NOMO-1 (cell line): ENCODE measurements at regions not wholly inside any gene's neighbourhood (a gene's known extent, or its start where the extent isn't known, plus 50 kb on each side); places are given as distances from the start of the nearest gene placed in this dataset.

Experiments used
- DNase-seq, 2 experiments: peaks; one replicate each; lab custom pipeline; 2025; ENCODE audit not compliant: unreplicated experiment in 2 of 2; lab: John Stamatoyannopoulos, UW

GRCh38 chr6:163950159-163950558 lies 535.6 kb downstream of the QKI start:
- no peak for DNase-seq

DNA sequence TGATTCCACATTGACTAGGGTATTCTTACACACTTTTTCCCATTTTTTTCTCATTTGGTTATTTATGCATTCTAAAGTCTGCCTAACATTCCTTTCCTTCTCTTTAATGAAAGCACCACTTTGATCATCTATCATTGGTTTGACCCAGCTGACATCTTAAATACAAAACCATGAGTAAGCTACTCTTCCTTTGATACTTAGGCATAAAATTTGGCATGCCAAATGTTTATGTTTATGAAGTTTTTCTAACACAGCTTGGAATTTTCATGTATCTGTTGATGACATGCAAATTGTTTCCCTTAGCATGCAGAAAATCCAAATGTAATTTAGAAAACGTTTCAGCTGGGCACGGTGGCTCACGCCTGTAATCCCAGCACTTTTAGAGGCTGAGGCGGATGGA lies 534.9 kb downstream of the QKI start:
- no peak for DNase-seq

DNA sequence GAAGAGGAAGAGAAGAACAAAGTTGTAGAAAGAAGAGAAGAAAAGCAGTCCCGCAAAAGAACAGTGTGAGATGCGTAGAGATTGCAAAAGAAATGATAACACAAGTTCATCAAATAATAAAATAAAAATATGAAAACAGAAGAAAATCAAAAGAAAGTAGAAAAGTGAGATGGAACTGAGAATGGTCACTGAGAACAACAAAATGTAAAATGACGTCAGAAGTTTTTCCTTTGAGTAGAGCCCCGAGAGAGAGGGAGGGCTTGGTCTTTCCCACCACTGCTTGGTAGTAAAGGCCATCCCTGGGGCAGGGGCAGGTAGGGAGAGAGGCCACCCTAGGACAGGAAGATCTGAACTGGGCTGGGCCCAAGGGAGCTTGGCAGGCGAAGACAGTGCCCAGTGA lies 533.7 kb downstream of the QKI start:
- DNase-seq, result no peak

GRCh38 chr6:163947276-163947675 lies 532.8 kb downstream of the QKI start:
- no peak for DNase-seq

GRCh38 chr6:163946437-163946836 lies 531.9 kb downstream of the QKI start:
- no peak for DNase-seq

- no peak for DNase-seq
Observed at GRCh38 chr6:163945808-163946207, 531.3 kb downstream of the QKI start.

- DNase-seq, result no peak
Observed at GRCh38 chr6:163944897-163945296, 530.4 kb downstream of the QKI start.

DNA sequence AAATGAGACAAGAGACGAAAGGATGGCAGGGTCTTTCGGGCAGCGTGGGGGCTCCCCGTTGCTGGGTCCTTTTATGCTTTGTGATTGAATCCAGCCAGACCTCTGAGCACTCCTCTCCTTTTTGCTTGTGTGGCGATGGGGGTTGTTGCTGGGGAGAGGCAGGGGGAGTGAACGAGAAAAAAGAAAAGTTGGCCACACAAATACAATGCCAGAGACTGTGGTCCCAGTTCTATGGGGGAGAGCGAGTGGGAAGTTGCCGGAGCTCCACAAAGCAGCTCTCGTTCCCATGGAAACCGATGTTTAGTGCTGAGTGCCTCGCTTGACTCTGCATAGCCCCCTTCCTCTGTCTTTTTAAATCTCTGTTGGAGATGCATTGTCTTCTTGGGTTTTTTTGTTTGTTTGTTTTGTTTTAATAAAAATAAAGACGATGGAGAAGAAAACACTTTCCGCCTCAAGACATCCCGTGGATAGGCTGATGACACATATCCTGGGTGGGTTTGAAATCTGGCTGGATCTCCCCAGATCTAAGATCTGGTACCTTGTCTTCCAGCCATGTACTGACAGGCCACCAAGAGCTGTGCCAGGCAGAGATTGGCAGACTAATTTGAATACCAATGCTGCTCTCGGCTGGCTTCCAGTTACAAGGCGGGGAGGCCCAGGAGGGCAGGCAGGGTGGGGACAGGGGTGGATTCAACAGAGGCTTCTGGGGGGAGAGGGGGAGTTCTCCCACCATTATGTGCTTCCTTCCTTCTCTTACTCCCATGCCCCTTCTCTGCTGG lies 529.3 kb downstream of the QKI start:
- DNase-seq, result no peak

GRCh38 chr6:163942790-163943189 lies 528.3 kb downstream of the QKI start:
- DNase-seq, result no peak

DNA sequence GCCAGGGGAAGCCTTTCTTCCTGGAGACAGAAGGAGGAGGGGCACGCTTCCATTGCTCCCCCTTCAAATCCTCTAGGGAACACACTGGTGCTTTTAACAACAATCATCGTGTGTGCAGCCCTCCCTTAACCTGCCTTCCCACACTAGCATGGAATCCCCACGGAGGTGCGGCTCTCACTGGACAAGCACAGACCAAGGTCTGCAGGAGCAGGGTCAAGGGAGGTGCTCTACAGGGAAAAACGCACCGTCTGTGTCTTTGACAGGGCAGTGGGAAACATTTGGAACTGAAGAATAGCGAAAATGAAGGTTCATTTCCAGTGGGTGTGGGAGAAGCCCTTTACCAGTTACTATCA lies 527.1 kb downstream of the QKI start:
- no peak for DNase-seq

- DNase-seq, result no peak
Observed at GRCh38 chr6:163940705-163941623, 526.4 kb downstream of the QKI start.

GRCh38 chr6:163937071-163937470 lies 522.6 kb downstream of the QKI start:
- no peak for DNase-seq

DNA sequence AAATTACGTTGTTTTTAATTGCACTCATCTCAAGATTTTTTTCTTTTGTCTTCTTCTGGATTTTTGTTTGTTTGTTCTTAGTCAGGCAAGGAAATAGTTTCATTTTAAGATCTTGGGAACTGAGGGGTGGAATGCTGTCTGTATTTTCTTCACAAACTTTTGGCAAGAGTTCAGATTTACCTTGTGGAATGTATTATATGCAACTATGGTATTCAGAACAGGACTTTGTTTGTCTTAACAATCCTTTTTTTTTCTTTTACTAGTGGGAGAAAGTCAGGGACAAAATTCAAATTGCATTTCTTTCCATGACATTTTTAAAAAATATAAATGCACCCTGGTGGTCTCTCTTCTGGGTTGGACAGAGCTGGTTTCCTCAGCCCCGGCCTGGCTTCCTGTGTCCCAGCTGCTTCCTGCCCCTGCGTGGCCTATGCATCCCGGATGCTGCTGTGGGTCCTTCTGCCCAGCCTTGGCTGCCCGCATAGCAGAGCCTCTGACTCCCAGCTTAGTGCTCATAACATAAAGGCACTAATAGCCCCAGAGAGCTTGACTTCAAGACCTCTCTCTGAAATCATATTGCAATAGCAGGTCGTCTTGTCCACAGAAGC lies 520.7 kb downstream of the QKI start:
- DNase-seq, result no peak

GRCh38 chr6:163930012-163930411 lies 515.5 kb downstream of the QKI start:
- no peak for DNase-seq

GRCh38 chr6:163929538-163929937 lies 515.0 kb downstream of the QKI start:
- DNase-seq, result no peak

DNA sequence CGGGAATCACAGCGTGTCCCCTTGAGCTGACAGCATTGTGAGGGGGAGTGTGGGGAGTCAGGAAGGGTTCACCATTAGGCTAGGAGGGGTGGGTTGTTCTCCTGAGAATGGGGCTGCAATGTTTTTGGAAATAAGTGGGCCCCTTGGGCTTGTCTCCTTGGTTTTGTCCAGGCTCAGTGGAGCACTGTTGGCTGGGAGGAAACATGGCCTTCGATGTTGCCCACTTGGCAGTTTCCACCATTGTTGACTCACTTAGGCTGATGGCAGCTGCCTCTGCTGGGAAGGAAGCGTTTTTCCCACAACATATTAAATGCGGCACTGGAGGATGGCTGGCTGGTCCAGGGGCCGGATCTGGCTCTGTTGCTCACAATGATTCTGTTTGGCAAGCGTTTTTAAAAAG lies 512.1 kb downstream of the QKI start:
- no peak for DNase-seq

GRCh38 chr6:163925839-163926238 lies 511.3 kb downstream of the QKI start:
- DNase-seq, result no peak

GRCh38 chr6:163923658-163924411 lies 509.3 kb downstream of the QKI start:
- DNase-seq, result no peak

- DNase-seq, result no peak
Observed at GRCh38 chr6:163922562-163922961, 508.0 kb downstream of the QKI start.

GRCh38 chr6:163919652-163920051 lies 505.1 kb downstream of the QKI start:
- DNase-seq, result no peak
